ENCODE measurements at regions not wholly inside any gene's neighbourhood (a gene's known extent, or its start where the extent isn't known, plus 50 kb on each side); places are given as distances from the start of the nearest gene placed in this dataset.

- TF ChIP-seq, protein P1, sequence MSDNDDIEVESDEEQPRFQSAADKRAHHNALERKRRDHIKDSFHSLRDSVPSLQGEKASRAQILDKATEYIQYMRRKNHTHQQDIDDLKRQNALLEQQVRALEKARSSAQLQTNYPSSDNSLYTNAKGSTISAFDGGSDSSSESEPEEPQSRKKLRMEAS (IDR thresholded peaks at IDR 0.05): no peak
- no peak for TF ChIP-seq NFIC (IDR thresholded peaks at IDR 0.05)
Measured at GRCh38 chr10:4012848-4013247, 227.8 kb upstream of the KLF6 start.

- TF ChIP-seq EGR1 (IDR thresholded peaks at IDR 0.05) (no peak), TAF1 (IDR thresholded peaks at IDR 0.05; ENCODE audit: low read depth) (no peak), YY1 (IDR thresholded peaks at IDR 0.05; ENCODE audit: low read depth) (no peak), NFIC (IDR thresholded peaks at IDR 0.05) (no peak), CREB1 (IDR thresholded peaks at IDR 0.05; ENCODE audit: low read depth) (no peak), TCF12 (IDR thresholded peaks at IDR 0.05; ENCODE audit: low read depth) (no peak), FOXM1 (IDR thresholded peaks at IDR 0.05; ENCODE audit: borderline replicate concordance, low read depth) (no peak)
- TF ChIP-seq, protein P1 (IDR thresholded peaks at IDR 0.05): no peak
- TF ChIP-seq, protein P2, sequence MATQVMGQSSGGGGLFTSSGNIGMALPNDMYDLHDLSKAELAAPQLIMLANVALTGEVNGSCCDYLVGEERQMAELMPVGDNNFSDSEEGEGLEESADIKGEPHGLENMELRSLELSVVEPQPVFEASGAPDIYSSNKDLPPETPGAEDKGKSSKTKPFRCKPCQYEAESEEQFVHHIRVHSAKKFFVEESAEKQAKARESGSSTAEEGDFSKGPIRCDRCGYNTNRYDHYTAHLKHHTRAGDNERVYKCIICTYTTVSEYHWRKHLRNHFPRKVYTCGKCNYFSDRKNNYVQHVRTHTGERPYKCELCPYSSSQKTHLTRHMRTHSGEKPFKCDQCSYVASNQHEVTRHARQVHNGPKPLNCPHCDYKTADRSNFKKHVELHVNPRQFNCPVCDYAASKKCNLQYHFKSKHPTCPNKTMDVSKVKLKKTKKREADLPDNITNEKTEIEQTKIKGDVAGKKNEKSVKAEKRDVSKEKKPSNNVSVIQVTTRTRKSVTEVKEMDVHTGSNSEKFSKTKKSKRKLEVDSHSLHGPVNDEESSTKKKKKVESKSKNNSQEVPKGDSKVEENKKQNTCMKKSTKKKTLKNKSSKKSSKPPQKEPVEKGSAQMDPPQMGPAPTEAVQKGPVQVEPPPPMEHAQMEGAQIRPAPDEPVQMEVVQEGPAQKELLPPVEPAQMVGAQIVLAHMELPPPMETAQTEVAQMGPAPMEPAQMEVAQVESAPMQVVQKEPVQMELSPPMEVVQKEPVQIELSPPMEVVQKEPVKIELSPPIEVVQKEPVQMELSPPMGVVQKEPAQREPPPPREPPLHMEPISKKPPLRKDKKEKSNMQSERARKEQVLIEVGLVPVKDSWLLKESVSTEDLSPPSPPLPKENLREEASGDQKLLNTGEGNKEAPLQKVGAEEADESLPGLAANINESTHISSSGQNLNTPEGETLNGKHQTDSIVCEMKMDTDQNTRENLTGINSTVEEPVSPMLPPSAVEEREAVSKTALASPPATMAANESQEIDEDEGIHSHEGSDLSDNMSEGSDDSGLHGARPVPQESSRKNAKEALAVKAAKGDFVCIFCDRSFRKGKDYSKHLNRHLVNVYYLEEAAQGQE (IDR thresholded peaks at IDR 0.05; ENCODE audit: low read depth): no peak
Measured at GRCh38 chr10:4011136-4011812, 226.3 kb upstream of the KLF6 start.

DNA sequence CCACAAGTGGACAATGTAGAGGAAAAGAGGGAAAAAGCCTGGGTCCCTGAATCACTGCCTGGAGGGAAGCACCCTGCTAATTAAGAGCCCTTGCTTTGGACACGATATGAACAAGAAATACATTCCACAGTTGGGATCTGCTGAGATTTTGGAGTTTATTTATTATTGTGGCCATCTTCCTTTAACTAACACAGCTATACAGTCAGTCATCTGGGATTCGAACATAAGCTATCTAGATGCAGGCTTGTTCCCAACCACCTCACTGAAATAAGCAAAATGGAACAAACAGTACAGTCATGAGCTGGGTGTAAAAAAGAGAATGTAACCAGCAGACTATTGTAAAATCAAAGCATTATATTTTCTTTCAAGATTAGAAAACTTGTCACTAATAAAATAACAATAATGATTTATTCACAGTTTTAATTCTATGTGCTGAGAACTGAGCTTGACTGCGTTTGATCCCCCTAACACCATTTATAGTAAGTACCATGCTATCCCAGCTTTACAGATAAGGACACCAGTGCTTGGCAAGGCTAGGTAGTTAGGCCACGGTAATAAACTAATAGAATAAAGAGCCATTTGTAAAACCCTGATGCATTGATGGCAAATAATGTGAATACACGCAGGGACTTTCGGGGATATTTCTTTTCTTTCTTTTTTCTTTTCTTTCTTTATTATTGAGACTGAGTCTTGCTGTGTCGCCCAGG lies 223.8 kb upstream of the KLF6 start:
- TF ChIP-seq RAD21 (IDR thresholded peaks at IDR 0.05; ENCODE audit: low read depth) (no peak), CREB1 (IDR thresholded peaks at IDR 0.05; ENCODE audit: low read depth) (no peak), ZBTB7A (IDR thresholded peaks at IDR 0.05; ENCODE audit: low read depth) (no peak), TEAD4 (IDR thresholded peaks at IDR 0.05) (no peak), EGR1 (IDR thresholded peaks at IDR 0.05) (no peak), TAF1 (IDR thresholded peaks at IDR 0.05; ENCODE audit: low read depth) (no peak), EP300 (IDR thresholded peaks at IDR 0.05; ENCODE audit: borderline replicate concordance) (no peak), CEBPB (IDR thresholded peaks at IDR 0.05) (no peak), YY1 (IDR thresholded peaks at IDR 0.05; ENCODE audit: low read depth) (no peak), FOXM1 (IDR thresholded peaks at IDR 0.05; ENCODE audit: borderline replicate concordance, low read depth) (no peak), TCF12 (IDR thresholded peaks at IDR 0.05; ENCODE audit: low read depth) (no peak)
- TF ChIP-seq, protein P3, sequence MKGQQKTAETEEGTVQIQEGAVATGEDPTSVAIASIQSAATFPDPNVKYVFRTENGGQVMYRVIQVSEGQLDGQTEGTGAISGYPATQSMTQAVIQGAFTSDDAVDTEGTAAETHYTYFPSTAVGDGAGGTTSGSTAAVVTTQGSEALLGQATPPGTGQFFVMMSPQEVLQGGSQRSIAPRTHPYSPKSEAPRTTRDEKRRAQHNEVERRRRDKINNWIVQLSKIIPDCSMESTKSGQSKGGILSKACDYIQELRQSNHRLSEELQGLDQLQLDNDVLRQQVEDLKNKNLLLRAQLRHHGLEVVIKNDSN (IDR thresholded peaks at IDR 0.05): no peak

GRCh38 chr10:4007771-4008170 lies 222.8 kb upstream of the KLF6 start:
- no peak for TF ChIP-seq TEAD4 (IDR thresholded peaks at IDR 0.05)
- TF ChIP-seq TAF1 (IDR thresholded peaks at IDR 0.05; ENCODE audit: low read depth): no peak
- TF ChIP-seq, protein P3 (IDR thresholded peaks at IDR 0.05): no peak
- TF ChIP-seq ZBTB7A (IDR thresholded peaks at IDR 0.05; ENCODE audit: low read depth): no peak
- no peak for TF ChIP-seq RAD21 (IDR thresholded peaks at IDR 0.05; ENCODE audit: low read depth)
- TF ChIP-seq FOXM1 (IDR thresholded peaks at IDR 0.05; ENCODE audit: borderline replicate concordance, low read depth): no peak
- TF ChIP-seq EGR1 (IDR thresholded peaks at IDR 0.05): no peak
- TF ChIP-seq CREB1 (IDR thresholded peaks at IDR 0.05; ENCODE audit: low read depth): no peak
- TF ChIP-seq EP300 (IDR thresholded peaks at IDR 0.05; ENCODE audit: borderline replicate concordance): no peak
- TF ChIP-seq, protein P2 (IDR thresholded peaks at IDR 0.05; ENCODE audit: low read depth): no peak
- no peak for TF ChIP-seq TCF12 (IDR thresholded peaks at IDR 0.05; ENCODE audit: low read depth)

DNA sequence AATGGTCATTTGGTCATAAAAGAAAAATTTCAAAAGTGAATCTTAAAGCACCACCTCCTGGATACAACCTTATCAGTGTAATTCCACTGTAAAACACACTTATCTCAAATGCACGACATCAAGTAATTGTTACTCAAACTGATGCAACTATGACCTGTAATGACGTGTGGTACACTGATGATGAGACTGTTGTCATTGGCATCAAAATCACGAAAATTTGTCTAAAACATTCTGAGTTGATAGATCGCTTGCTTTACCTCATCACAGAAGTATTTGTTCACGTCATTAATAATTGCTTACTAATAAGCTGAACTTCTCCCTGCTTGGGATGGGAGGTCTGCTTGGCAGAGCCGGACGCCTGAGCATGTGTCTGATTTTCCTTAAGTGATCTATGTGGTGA lies 221.8 kb upstream of the KLF6 start:
- TF ChIP-seq TCF12 (IDR thresholded peaks at IDR 0.05; ENCODE audit: low read depth): no peak
- no peak for TF ChIP-seq TAF1 (IDR thresholded peaks at IDR 0.05; ENCODE audit: low read depth)
- TF ChIP-seq, protein P2 (IDR thresholded peaks at IDR 0.05; ENCODE audit: low read depth): no peak
- no peak for TF ChIP-seq CEBPB (IDR thresholded peaks at IDR 0.05)
- TF ChIP-seq EP300 (IDR thresholded peaks at IDR 0.05; ENCODE audit: borderline replicate concordance): no peak
- TF ChIP-seq, protein P1 (IDR thresholded peaks at IDR 0.05): no peak
- no peak for TF ChIP-seq RAD21 (IDR thresholded peaks at IDR 0.05; ENCODE audit: low read depth)
- no peak for TF ChIP-seq EGR1 (IDR thresholded peaks at IDR 0.05)
- no peak for TF ChIP-seq CREB1 (IDR thresholded peaks at IDR 0.05; ENCODE audit: low read depth)
- TF ChIP-seq NFIC (IDR thresholded peaks at IDR 0.05): no peak
- no peak for TF ChIP-seq TEAD4 (IDR thresholded peaks at IDR 0.05)
- no peak for TF ChIP-seq YY1 (IDR thresholded peaks at IDR 0.05; ENCODE audit: low read depth)
- TF ChIP-seq, protein P3 (IDR thresholded peaks at IDR 0.05): no peak
- no peak for TF ChIP-seq FOXM1 (IDR thresholded peaks at IDR 0.05; ENCODE audit: borderline replicate concordance, low read depth)
- TF ChIP-seq ZBTB7A (IDR thresholded peaks at IDR 0.05; ENCODE audit: low read depth): no peak

Measured in Ishikawa (cell line).